ENCODE measurements at regions not wholly inside any gene's neighbourhood (a gene's known extent, or its start where the extent isn't known, plus 50 kb on each side); places are given as distances from the start of the nearest gene placed in this dataset.
"Not testable (repeated sequence)": the region's sequence is repeated elsewhere in the genome, so short reads cannot be mapped to it uniquely, and the experiment has no call there.

DNA sequence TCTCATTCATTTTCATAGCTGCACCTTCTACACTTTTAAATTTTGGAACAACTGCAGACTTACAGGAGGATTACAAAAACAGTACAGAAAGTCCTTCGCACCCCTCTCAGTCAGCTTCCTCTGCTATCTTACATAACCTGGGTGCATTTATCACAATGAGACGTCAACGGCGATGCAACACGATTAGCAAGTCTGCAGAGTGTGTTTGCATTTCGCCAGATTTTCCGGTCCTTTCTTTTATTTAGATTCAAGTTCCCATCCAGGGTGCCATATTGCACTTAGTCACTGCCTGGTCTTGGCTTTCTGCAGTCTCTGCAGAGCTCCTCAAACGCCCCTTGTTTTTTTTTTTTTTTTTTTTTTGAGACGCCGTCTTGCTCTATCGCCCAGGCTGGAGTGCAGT is 85.9 kb downstream of the ASMT start:
- no peak overlapping the region for H3K4me3 ChIP-seq
- ATAC-seq: no peak
- intact Hi-C loops (cut with DNase I): no loop called here
- WGBS (ENCODE audit: insufficient coverage, low coverage, low lambda C conversion rate, missing lambda C conversion rate): 55% methylated on average over 6 of the region's 11 CpGs
- H3K4me1 ChIP-seq: no peaks in the 10 kb centered on the region
- H3K9me3 ChIP-seq: no peaks in the 10 kb centered on the region
- TF ChIP-seq, protein P1, sequence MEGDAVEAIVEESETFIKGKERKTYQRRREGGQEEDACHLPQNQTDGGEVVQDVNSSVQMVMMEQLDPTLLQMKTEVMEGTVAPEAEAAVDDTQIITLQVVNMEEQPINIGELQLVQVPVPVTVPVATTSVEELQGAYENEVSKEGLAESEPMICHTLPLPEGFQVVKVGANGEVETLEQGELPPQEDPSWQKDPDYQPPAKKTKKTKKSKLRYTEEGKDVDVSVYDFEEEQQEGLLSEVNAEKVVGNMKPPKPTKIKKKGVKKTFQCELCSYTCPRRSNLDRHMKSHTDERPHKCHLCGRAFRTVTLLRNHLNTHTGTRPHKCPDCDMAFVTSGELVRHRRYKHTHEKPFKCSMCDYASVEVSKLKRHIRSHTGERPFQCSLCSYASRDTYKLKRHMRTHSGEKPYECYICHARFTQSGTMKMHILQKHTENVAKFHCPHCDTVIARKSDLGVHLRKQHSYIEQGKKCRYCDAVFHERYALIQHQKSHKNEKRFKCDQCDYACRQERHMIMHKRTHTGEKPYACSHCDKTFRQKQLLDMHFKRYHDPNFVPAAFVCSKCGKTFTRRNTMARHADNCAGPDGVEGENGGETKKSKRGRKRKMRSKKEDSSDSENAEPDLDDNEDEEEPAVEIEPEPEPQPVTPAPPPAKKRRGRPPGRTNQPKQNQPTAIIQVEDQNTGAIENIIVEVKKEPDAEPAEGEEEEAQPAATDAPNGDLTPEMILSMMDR (IDR thresholded peaks at IDR 0.05): no peak
- TF ChIP-seq POLR2A (IDR thresholded peaks at IDR 0.05): no peak
- no peaks in the 10 kb centered on the region for H3K36me3 ChIP-seq
- no peak for DNase-seq
- no peaks in the 10 kb centered on the region for H3K27me3 ChIP-seq
- no peak overlapping the region for H3K27ac ChIP-seq

DNA sequence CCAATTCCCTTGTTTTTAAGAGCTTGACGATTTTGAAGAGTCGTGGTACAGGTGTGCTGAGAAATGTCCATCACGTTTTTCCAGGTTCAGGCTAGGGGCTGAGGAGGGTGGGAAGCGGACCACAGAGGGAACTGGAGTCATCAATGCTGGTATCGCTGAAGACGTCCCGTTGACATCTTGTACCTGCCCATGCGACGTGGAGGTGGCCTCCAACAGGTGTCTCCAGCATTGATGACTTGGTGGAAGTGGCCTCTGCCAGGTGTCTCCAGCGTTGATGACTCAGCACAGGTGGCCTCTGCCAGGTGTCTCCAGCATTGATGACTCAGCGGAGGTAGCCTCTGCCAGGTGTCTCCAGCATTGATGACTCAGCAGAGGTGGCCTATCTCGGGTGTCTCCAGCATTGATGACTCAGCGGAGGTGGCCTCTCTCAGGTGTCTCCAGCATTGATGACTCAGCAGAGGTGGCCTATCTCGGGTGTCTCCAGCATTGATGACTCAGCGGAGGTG is 86.6 kb downstream of the ASMT start:
- H3K4me1 ChIP-seq; ATAC-seq; DNase-seq; H3K36me3 ChIP-seq; H3K4me3 ChIP-seq; H3K27me3 ChIP-seq; H3K9me3 ChIP-seq; H3K27ac ChIP-seq; intact Hi-C loops (cut with DNase I): not testable (repeated sequence)
- 75% methylated on average over 11 of the region's 15 CpGs for WGBS (ENCODE audit: insufficient coverage, low coverage, low lambda C conversion rate, missing lambda C conversion rate)

DNA sequence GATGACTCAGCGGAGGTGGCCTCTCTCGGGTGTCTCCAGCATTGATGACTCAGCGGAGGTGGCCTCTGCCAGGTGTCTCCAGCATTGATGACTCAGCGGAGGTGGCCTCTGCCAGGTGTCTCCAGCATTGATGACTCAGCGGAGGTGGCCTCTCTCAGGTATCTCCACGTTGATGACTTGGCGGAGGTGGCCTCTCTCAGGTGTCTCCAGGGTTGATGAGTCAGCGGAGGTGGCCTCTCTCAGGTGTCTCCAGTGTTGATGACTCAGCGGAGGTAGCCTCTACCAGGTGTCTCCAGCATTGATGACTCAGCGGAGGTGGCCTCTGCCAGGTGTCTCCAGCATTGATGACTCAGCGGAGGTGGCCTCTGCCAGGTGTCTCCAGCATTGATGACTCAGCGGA is 87.3 kb downstream of the ASMT start:
- H3K27ac ChIP-seq; intact Hi-C loops (cut with DNase I); DNase-seq; ATAC-seq; H3K4me1 ChIP-seq; H3K4me3 ChIP-seq; H3K27me3 ChIP-seq; H3K9me3 ChIP-seq; H3K36me3 ChIP-seq: not testable (repeated sequence)
- 100% methylated on average over 1 of the region's 12 CpGs for WGBS (ENCODE audit: insufficient coverage, low coverage, low lambda C conversion rate, missing lambda C conversion rate)

DNA sequence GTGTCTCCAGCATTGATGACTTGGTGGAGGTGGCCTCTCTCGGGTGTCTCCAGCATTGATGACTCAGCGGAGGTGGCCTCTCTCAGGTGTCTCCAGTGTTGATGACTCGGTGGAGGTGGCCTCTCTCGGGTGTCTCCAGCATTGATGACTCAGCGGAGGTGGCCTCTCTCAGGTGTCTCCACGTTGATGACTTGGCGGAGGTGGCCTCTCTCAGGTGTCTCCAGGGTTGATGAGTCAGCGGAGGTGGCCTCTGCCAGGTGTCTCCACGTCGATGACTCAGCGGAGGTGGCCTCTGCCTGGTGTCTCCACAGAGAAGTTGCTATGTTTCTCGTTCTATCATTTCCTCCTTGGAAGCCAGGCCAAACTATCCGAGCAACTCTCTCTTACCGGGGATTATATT is 87.7 kb downstream of the ASMT start:
- ATAC-seq: not testable (repeated sequence)

DNA sequence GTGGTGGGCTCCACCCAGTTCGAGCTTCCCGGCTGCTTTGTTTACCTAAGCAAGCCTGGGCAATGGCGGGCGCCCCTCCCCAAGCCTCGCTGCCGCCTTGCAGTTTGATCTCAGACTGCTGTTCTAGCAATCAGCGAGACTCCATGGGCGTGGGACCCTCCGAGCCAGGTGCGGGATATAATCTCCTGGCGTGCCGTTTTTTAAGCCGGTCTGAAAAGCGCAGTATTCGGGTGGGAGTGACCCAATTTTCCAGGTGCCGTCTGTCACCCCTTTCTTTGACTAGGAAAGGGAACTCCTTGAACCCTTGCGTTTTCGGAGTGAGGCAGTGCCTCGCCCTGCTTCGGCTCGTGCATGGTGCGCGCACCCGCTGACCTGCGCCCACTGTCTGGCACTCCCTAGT is 94.4 kb downstream of the ASMT start:
- no CpG with 5 or more reads among the region's 25 CpGs for WGBS (ENCODE audit: insufficient coverage, low coverage, low lambda C conversion rate, missing lambda C conversion rate)
- H3K4me1 ChIP-seq; H3K27me3 ChIP-seq; H3K27ac ChIP-seq; DNase-seq; ATAC-seq; H3K36me3 ChIP-seq; H3K9me3 ChIP-seq; H3K4me3 ChIP-seq; intact Hi-C loops (cut with DNase I): not testable (repeated sequence)

More for the DNA sequence above, 87.7 kb downstream of the ASMT start:
- H3K36me3 ChIP-seq; H3K27me3 ChIP-seq; intact Hi-C loops (cut with DNase I); H3K9me3 ChIP-seq; DNase-seq; H3K4me1 ChIP-seq; H3K4me3 ChIP-seq; H3K27ac ChIP-seq: not testable (repeated sequence)
- 87% methylated on average over 3 of the region's 14 CpGs for WGBS (ENCODE audit: insufficient coverage, low coverage, low lambda C conversion rate, missing lambda C conversion rate)

DNA sequence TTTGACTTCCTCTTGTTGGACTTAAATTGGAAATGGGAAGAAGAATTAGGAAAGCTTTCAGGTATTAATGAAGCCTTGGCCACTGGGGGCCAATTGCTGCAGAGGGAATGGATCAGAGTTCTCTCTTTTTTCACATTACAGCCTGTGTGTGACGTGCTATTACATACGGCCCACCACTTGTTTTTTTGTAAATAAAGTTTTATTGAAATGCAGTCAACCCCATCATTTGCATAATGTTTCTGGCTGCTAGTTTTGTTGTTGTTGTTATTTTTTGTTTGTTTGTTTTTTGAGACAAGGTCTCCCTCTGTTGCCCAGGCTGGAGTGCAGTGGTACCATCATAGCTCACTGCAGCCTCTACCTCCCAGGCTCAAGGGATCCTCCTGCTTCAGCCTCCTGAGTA is 98.4 kb downstream of the ASMT start:
- H3K4me3 ChIP-seq: no peak overlapping the region
- H3K27me3 ChIP-seq: no peaks in the 10 kb centered on the region
- H3K36me3 ChIP-seq: no peaks in the 10 kb centered on the region
- 59% methylated on average over 2 of the region's 2 CpGs for WGBS (ENCODE audit: insufficient coverage, low coverage, low lambda C conversion rate, missing lambda C conversion rate)
- H3K4me1 ChIP-seq: no peaks in the 10 kb centered on the region
- no peak overlapping the region for H3K27ac ChIP-seq
- DNase-seq (no peak), ATAC-seq (no peak)
- intact Hi-C loops (cut with DNase I): no loop called here
- H3K9me3 ChIP-seq: no peaks in the 10 kb centered on the region
- TF ChIP-seq POLR2A (IDR thresholded peaks at IDR 0.05): no peak
- TF ChIP-seq, protein P1 (IDR thresholded peaks at IDR 0.05): no peak

DNA sequence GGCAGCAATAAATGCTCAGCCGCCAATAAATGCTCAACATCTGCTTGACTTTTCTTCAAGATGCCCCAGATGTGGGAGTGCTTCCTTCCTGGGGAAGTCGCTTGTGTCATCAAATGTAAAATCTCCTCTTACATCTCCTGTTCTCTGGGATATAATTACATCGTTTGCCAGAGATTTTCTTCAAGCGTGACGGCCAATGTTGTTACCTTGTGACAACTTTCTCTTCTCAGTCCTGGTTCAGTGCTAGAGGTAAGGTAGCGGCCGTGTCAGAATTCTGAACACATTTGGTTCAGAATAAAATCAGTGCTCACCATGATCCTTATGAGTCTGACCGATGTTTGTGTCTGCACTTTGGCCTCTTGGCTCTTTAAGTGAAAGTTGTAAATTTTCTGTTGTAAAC is 102.5 kb downstream of the ASMT start:
- intact Hi-C loops (cut with DNase I): no loop called here
- H3K4me3 ChIP-seq: no peak overlapping the region
- no peaks in the 10 kb centered on the region for H3K36me3 ChIP-seq
- H3K9me3 ChIP-seq: no peaks in the 10 kb centered on the region
- no peak overlapping the region for H3K27ac ChIP-seq
- TF ChIP-seq POLR2A (IDR thresholded peaks at IDR 0.05): no peak
- TF ChIP-seq, protein P1 (IDR thresholded peaks at IDR 0.05): no peak
- 63% methylated on average over 8 of the region's 8 CpGs for WGBS (ENCODE audit: insufficient coverage, low coverage, low lambda C conversion rate, missing lambda C conversion rate)
- no peaks in the 10 kb centered on the region for H3K4me1 ChIP-seq
- ATAC-seq (no peak), DNase-seq (no peak)
- no peaks in the 10 kb centered on the region for H3K27me3 ChIP-seq
